Endodermal cell (in vitro differentiated cells): ENCODE measurements at regions not wholly inside any gene's neighbourhood (a gene's known extent, or its start where the extent isn't known, plus 50 kb on each side); places are given as distances from the start of the nearest gene placed in this dataset.

Source experiments
- DNase-seq: peaks from one replicate; pipeline ENCODE4 v3.0.0-alpha.2; 2017
- H3K27ac ChIP-seq: 2 replicates; pipeline ENCODE4 v1.5.1; 2013; ENCODE audit warnings: mild to moderate bottlenecking, low read depth, low read length, moderate library complexity
- H3K27me3 ChIP-seq: 2 replicates; pipeline ENCODE4 v1.6.1; 2013; ENCODE audit warnings: mild to moderate bottlenecking, low read length, moderate library complexity; ENCODE audit not compliant: insufficient read depth, control insufficient read depth, poor library complexity, severe bottlenecking
- H3K36me3 ChIP-seq: 2 replicates; pipeline ENCODE4 v1.7.0; 2013; ENCODE audit warnings: mild to moderate bottlenecking, low read length, moderate library complexity; ENCODE audit not compliant: control insufficient read depth, insufficient read depth
- H3K4me1 ChIP-seq: one replicate; pipeline ENCODE4 v1.7.0; 2013; ENCODE audit warnings: low read length; ENCODE audit not compliant: control insufficient read depth, insufficient read depth
- H3K4me3 ChIP-seq: 2 replicates; pipeline ENCODE4 v1.5.1; 2013; ENCODE audit warnings: mild to moderate bottlenecking, low read length, moderate library complexity
- H3K9ac ChIP-seq: 2 replicates; pipeline ENCODE4 v1.6.1; 2013; ENCODE audit warnings: mild to moderate bottlenecking, low read length, moderate library complexity; ENCODE audit not compliant: poor library complexity, severe bottlenecking; ENCODE audit errors: extremely low read depth
- H3K9me3 ChIP-seq: 2 replicates; pipeline ENCODE4 v1.6.1; 2013; ENCODE audit warnings: mild to moderate bottlenecking, low read length, moderate library complexity; ENCODE audit not compliant: control insufficient read depth
- H3K27ac Mint-ChIP-seq: 2 replicates; pipeline ENCODE4 v1.8.0; 2020; ENCODE audit warnings: mixed read lengths
- H3K27me3 Mint-ChIP-seq: 2 replicates; pipeline ENCODE4 v1.8.0; 2021; ENCODE audit warnings: mild to moderate bottlenecking, mixed read lengths; ENCODE audit not compliant: insufficient read depth
- H3K36me3 Mint-ChIP-seq: 2 replicates; pipeline ENCODE4 v1.8.0; 2020; ENCODE audit warnings: low read depth, mixed read lengths
- H3K4me1 Mint-ChIP-seq: 2 replicates; pipeline ENCODE4 v1.8.0; 2020; ENCODE audit warnings: mixed read lengths
- H3K4me3 Mint-ChIP-seq: 2 replicates; pipeline ENCODE4 v1.8.0; 2020; ENCODE audit warnings: mild to moderate bottlenecking, moderate library complexity, mixed read lengths
- H3K9me3 Mint-ChIP-seq: 2 replicates; pipeline ENCODE4 v1.8.0; 2020; ENCODE audit warnings: mild to moderate bottlenecking, mixed read lengths
- CTCF ChIP-seq: fragments of 200-600 bp; sonication (generic); conservative IDR thresholded peaks from 2 replicates; pipeline ENCODE4 v1.5.0; 2021; ENCODE audit warnings: antibody characterized with exemption, mild to moderate bottlenecking
- WGBS, 2 experiments: methylation state at CpG; one replicate each; pipeline versions ENCODE4 v1.1.5 to v1.1.7; 2013; ENCODE audit warnings: missing lambda C conversion rate in 2 of 2, mixed read lengths in 1 of 2; ENCODE audit not compliant: insufficient coverage in 1 of 2, insufficient read length in 1 of 2; 5-methylcytosine and 5-hydroxymethylcytosine counted together

- Histone ChIP-seq H3K4me1 (no peaks in the 10 kb centered on the region), H3K9me3 (no peaks in the 10 kb centered on the region), H3K9ac (no peak overlapping the region), H3K4me3 (no peak overlapping the region), H3K36me3 (no peaks in the 10 kb centered on the region), H3K27me3 (no peaks in the 10 kb centered on the region), H3K27ac (no peak overlapping the region)
- TF ChIP-seq CTCF = no peak
- no peak overlapping the region for H3K27ac Mint-ChIP-seq
- no peaks in the 10 kb centered on the region for H3K9me3 Mint-ChIP-seq
- no peaks in the 10 kb centered on the region for H3K27me3 Mint-ChIP-seq
- H3K36me3 Mint-ChIP-seq = peaks cover 2% of the 10 kb centered on the region
- peaks cover 6% of the 10 kb centered on the region for H3K4me1 Mint-ChIP-seq
- WGBS, 2 experiments = 93% methylated on average over 3 of the region's 3 CpGs
- H3K4me3 Mint-ChIP-seq = no peak overlapping the region
- no peak for DNase-seq
These were observed 231.5 kb upstream of the TCF4 start for GRCh38 chr18:55819448-55819847.

DNA sequence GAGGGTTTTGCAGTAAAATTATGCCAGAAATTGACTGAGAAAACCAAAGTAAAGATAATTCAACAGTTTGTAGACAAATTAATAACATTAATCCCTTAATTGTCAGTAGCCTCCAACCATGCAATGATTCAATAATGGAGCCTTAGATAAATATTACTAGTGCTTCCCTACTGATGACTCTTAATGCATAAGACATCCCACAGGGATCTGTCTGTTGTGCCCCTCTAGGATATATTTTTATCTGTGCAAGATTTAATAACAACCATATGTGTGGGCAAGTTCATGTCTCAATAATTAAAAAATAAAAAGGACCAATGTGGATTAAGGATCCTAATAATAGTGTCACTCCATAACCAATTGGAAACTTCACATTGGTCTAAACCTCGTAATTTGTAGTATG is 230.3 kb upstream of the TCF4 start:
- 80% methylated on average over 1 of the region's 1 CpG; no CpG with 5 or more reads in 1 of the 2 experiments for WGBS, 2 experiments
- TF ChIP-seq CTCF = no peak
- H3K27ac ChIP-seq = no peak overlapping the region
- no peak for DNase-seq
- H3K9ac ChIP-seq = no peak overlapping the region
- peaks cover 6% of the 10 kb centered on the region for H3K4me1 Mint-ChIP-seq
- H3K27me3 Mint-ChIP-seq = no peaks in the 10 kb centered on the region
- H3K27me3 ChIP-seq = no peaks in the 10 kb centered on the region
- H3K9me3 ChIP-seq = no peaks in the 10 kb centered on the region
- H3K36me3 ChIP-seq = no peaks in the 10 kb centered on the region
- no peaks in the 10 kb centered on the region for H3K4me1 ChIP-seq
- H3K9me3 Mint-ChIP-seq = no peaks in the 10 kb centered on the region
- H3K36me3 Mint-ChIP-seq = peaks cover 2% of the 10 kb centered on the region
- no peak overlapping the region for H3K4me3 ChIP-seq
- no peak overlapping the region for H3K4me3 Mint-ChIP-seq
- H3K27ac Mint-ChIP-seq = no peak overlapping the region

- Histone ChIP-seq H3K27me3 (no peaks in the 10 kb centered on the region), H3K9me3 (no peaks in the 10 kb centered on the region), H3K27ac (no peak overlapping the region), H3K9ac (no peak overlapping the region), H3K4me1 (no peaks in the 10 kb centered on the region), H3K36me3 (no peaks in the 10 kb centered on the region), H3K4me3 (no peak overlapping the region)
- TF ChIP-seq CTCF = no peak
- Mint-ChIP-seq H3K4me3 (no peak overlapping the region), H3K9me3 (no peaks in the 10 kb centered on the region), H3K36me3 (no peaks in the 10 kb centered on the region), H3K27ac (no peak overlapping the region), H3K4me1 (no peaks in the 10 kb centered on the region), H3K27me3 (no peaks in the 10 kb centered on the region)
- no peak for DNase-seq
- WGBS, 2 experiments = 87 to 100% methylated on average over 1 to 3 of the region's 3 CpGs
These were observed 223.9 kb upstream of the TCF4 start for GRCh38 chr18:55811925-55812324.
